ENCODE measurements at regions not wholly inside any gene's neighbourhood (a gene's known extent, or its start where the extent isn't known, plus 50 kb on each side); places are given as distances from the start of the nearest gene placed in this dataset.

GRCh38 chr18:51614033-51614432, 416.6 kb upstream of the MEX3C start:
- TF ChIP-seq IRF1 (CRISPR knock-in tag; IDR thresholded peaks at IDR 0.05) (no peak), NFYB (CRISPR knock-in tag; conservative IDR thresholded peaks at IDR 0.05; ENCODE audit: low read depth) (no peak), CTCF (IDR thresholded peaks at IDR 0.05) (no peak), JUN (CRISPR knock-in tag; IDR thresholded peaks at IDR 0.05) (no peak), SMAD3 (CRISPR knock-in tag; IDR thresholded peaks at IDR 0.05; ENCODE audit: borderline replicate concordance) (no peak), IRF2 (CRISPR knock-in tag; IDR thresholded peaks at IDR 0.05; ENCODE audit: borderline replicate concordance, low read depth) (no peak), PRDM15 (CRISPR knock-in tag; IDR thresholded peaks at IDR 0.05) (no peak), ZNF263 (CRISPR knock-in tag; IDR thresholded peaks at IDR 0.05; ENCODE audit: low read depth) (no peak), USF2 (CRISPR knock-in tag; IDR thresholded peaks at IDR 0.05) (no peak), ATF3 (CRISPR knock-in tag; conservative IDR thresholded peaks at IDR 0.05) (no peak)
- TF ChIP-seq, protein P1, sequence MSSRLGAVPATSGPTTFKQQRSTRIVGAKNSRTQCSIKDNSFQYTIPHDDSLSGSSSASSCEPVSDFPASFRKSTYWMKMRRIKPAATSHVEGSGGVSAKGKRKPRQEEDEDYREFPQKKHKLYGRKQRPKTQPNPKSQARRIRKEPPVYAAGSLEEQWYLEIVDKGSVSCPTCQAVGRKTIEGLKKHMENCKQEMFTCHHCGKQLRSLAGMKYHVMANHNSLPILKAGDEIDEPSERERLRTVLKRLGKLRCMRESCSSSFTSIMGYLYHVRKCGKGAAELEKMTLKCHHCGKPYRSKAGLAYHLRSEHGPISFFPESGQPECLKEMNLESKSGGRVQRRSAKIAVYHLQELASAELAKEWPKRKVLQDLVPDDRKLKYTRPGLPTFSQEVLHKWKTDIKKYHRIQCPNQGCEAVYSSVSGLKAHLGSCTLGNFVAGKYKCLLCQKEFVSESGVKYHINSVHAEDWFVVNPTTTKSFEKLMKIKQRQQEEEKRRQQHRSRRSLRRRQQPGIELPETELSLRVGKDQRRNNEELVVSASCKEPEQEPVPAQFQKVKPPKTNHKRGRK (CRISPR knock-in tag; IDR thresholded peaks at IDR 0.05; ENCODE audit: borderline replicate concordance) = no peak
